ENCODE measurements at regions not wholly inside any gene's neighbourhood (a gene's known extent, or its start where the extent isn't known, plus 50 kb on each side); places are given as distances from the start of the nearest gene placed in this dataset.

DNA sequence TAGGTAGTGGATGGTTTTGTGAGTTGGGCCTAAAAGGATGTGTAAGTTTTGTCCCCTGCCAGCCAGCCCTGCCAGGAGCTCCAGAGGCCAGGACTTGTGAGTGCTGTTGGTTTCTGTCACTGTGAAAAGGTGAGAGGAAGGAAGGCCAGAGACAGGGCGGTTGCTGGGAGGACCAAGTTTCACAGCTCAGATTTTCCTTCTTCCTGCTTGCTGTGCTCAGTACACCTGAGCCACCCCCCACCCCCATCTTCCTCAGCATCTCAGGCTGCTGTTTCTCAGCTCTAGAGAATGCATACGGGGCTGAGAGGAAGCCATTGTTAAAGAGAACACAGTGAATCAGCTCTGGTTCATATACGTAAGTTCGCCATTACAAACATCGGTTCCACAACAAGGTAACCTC, 139.9 kb downstream of the BUB3 start:
- ATAC-seq, result no peak
- TF ChIP-seq HOXA7 (CRISPR knock-in tag; IDR thresholded peaks at IDR 0.05) (no peak), FOSB (CRISPR knock-in tag; IDR thresholded peaks at IDR 0.05) (no peak), HEYL (CRISPR knock-in tag; IDR thresholded peaks at IDR 0.05) (no peak), SMC3 (IDR thresholded peaks at IDR 0.05) (no peak), JUNB (IDR thresholded peaks at IDR 0.05) (no peak), NFE2L2 (conservative IDR thresholded peaks at IDR 0.05; ENCODE audit: low read length) (no peak), MAFK (IDR thresholded peaks at IDR 0.05; ENCODE audit: partially characterized antibody) (no peak), POLR2A (IDR thresholded peaks at IDR 0.05; ENCODE audit: low read length) (no peak), TP53 (CRISPR knock-in tag; IDR thresholded peaks at IDR 0.05) (no peak), HDAC2 (IDR thresholded peaks at IDR 0.05) (no peak)
- TF ChIP-seq, protein P1, sequence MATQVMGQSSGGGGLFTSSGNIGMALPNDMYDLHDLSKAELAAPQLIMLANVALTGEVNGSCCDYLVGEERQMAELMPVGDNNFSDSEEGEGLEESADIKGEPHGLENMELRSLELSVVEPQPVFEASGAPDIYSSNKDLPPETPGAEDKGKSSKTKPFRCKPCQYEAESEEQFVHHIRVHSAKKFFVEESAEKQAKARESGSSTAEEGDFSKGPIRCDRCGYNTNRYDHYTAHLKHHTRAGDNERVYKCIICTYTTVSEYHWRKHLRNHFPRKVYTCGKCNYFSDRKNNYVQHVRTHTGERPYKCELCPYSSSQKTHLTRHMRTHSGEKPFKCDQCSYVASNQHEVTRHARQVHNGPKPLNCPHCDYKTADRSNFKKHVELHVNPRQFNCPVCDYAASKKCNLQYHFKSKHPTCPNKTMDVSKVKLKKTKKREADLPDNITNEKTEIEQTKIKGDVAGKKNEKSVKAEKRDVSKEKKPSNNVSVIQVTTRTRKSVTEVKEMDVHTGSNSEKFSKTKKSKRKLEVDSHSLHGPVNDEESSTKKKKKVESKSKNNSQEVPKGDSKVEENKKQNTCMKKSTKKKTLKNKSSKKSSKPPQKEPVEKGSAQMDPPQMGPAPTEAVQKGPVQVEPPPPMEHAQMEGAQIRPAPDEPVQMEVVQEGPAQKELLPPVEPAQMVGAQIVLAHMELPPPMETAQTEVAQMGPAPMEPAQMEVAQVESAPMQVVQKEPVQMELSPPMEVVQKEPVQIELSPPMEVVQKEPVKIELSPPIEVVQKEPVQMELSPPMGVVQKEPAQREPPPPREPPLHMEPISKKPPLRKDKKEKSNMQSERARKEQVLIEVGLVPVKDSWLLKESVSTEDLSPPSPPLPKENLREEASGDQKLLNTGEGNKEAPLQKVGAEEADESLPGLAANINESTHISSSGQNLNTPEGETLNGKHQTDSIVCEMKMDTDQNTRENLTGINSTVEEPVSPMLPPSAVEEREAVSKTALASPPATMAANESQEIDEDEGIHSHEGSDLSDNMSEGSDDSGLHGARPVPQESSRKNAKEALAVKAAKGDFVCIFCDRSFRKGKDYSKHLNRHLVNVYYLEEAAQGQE (IDR thresholded peaks at IDR 0.05), result no peak
- TF ChIP-seq, protein P2, sequence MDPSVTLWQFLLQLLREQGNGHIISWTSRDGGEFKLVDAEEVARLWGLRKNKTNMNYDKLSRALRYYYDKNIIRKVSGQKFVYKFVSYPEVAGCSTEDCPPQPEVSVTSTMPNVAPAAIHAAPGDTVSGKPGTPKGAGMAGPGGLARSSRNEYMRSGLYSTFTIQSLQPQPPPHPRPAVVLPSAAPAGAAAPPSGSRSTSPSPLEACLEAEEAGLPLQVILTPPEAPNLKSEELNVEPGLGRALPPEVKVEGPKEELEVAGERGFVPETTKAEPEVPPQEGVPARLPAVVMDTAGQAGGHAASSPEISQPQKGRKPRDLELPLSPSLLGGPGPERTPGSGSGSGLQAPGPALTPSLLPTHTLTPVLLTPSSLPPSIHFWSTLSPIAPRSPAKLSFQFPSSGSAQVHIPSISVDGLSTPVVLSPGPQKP (IDR thresholded peaks at IDR 0.05; ENCODE audit: low read depth, low read length), result no peak
- TF ChIP-seq, protein P3, sequence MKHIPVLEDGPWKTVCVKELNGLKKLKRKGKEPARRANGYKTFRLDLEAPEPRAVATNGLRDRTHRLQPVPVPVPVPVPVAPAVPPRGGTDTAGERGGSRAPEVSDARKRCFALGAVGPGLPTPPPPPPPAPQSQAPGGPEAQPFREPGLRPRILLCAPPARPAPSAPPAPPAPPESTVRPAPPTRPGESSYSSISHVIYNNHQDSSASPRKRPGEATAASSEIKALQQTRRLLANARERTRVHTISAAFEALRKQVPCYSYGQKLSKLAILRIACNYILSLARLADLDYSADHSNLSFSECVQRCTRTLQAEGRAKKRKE (CRISPR knock-in tag; IDR thresholded peaks at IDR 0.05; ENCODE audit: low read depth), result no peak
- no peak for FAIRE-seq
- Histone ChIP-seq H3K27ac (no peak overlapping the region), H3K9me3 (peaks cover 7% of the 10 kb centered on the region; the same call in 1 of the 3 replicates), H3K4me2 (no peak overlapping the region), H3K4me1 (no peaks in the 10 kb centered on the region), H3K4me3 (no peak overlapping the region)
- ChIA-PET CTCF (no interaction called here), POLR2A (no interaction called here)
- DNase-seq (ENCODE audit: low read depth in 1 of 2, low spot score in 1 of 2), result no peak
- WGBS (ENCODE audit: missing lambda C conversion rate), result 65% methylated on average over 5 of the region's 5 CpGs

DNA sequence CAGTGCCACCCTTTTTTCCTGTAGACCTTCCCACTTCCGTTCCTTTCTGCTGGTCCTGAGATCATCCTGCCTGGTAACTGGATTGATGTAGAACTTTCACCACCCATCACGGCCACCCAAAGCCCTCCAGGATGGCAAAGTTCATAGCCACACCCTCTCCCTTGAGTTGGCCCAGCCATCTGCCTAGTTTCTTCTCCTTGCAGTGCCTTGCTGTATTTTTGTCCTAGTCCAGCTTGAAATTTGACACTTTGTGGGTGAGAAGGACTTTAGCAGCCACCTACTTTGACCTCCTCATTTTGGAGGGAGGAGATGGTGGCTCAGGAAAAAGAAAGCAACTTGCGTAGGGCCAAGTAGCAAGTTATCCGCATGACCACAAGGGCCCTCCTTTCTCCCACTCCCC, 140.7 kb downstream of the BUB3 start:
- Histone ChIP-seq H3K27ac (no peak overlapping the region), H3K4me1 (no peaks in the 10 kb centered on the region), H3K9me3 (0 out of 3 replicates have a peak, but pooled peaks cover 5% of the 10 kb centered on the region), H3K4me2 (no peak overlapping the region), H3K4me3 (no peak overlapping the region)
- no peak for DNase-seq (ENCODE audit: low read depth in 1 of 2, low spot score in 1 of 2)
- FAIRE-seq, result no peak
- CTCF ChIA-PET, result no interaction called here
- no peak for ATAC-seq
- POLR2A ChIA-PET, result no interaction called here
- 55% methylated on average over 4 of the region's 4 CpGs for WGBS (ENCODE audit: missing lambda C conversion rate)
- TF ChIP-seq RCOR1 (IDR thresholded peaks at IDR 0.05; ENCODE audit: low read depth, low read length) (no peak), BHLHE40 (IDR thresholded peaks at IDR 0.05; ENCODE audit: low read depth, low read length) (no peak), FOSB (CRISPR knock-in tag; IDR thresholded peaks at IDR 0.05) (no peak), ZFP36 (IDR thresholded peaks at IDR 0.05; ENCODE audit: borderline replicate concordance, partially characterized antibody) (no peak), GATA3 (IDR thresholded peaks at IDR 0.05; ENCODE audit: borderline replicate concordance) (no peak), NFE2L2 (conservative IDR thresholded peaks at IDR 0.05; ENCODE audit: low read length) (no peak), CBX8 (IDR thresholded peaks at IDR 0.05) (no peak), TP53 (CRISPR knock-in tag; IDR thresholded peaks at IDR 0.05) (no peak), CHD2 (IDR thresholded peaks at IDR 0.05; ENCODE audit: low read length, partially characterized antibody) (no peak), JUNB (IDR thresholded peaks at IDR 0.05) (no peak), RARB (CRISPR knock-in tag; IDR thresholded peaks at IDR 0.05) (no peak), POLR2A (IDR thresholded peaks at IDR 0.05; ENCODE audit: low read length) (no peak), ZSCAN20 (CRISPR knock-in tag; IDR thresholded peaks at IDR 0.05) (no peak)
- TF ChIP-seq, protein P1 (IDR thresholded peaks at IDR 0.05), result no peak
- TF ChIP-seq, protein P4, sequence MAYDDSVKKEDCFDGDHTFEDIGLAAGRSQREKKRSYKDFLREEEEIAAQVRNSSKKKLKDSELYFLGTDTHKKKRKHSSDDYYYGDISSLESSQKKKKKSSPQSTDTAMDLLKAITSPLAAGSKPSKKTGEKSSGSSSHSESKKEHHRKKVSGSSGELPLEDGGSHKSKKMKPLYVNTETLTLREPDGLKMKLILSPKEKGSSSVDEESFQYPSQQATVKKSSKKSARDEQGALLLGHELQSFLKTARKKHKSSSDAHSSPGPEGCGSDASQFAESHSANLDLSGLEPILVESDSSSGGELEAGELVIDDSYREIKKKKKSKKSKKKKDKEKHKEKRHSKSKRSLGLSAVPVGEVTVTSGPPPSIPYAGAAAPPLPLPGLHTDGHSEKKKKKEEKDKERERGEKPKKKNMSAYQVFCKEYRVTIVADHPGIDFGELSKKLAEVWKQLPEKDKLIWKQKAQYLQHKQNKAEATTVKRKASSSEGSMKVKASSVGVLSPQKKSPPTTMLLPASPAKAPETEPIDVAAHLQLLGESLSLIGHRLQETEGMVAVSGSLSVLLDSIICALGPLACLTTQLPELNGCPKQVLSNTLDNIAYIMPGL (CRISPR knock-in tag; IDR thresholded peaks at IDR 0.05; ENCODE audit: borderline replicate concordance), result no peak
- TF ChIP-seq, protein P5, sequence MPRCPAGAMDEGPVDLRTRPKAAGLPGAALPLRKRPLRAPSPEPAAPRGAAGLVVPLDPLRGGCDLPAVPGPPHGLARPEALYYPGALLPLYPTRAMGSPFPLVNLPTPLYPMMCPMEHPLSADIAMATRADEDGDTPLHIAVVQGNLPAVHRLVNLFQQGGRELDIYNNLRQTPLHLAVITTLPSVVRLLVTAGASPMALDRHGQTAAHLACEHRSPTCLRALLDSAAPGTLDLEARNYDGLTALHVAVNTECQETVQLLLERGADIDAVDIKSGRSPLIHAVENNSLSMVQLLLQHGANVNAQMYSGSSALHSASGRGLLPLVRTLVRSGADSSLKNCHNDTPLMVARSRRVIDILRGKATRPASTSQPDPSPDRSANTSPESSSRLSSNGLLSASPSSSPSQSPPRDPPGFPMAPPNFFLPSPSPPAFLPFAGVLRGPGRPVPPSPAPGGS (IDR thresholded peaks at IDR 0.05), result no peak
- TF ChIP-seq, protein P6, sequence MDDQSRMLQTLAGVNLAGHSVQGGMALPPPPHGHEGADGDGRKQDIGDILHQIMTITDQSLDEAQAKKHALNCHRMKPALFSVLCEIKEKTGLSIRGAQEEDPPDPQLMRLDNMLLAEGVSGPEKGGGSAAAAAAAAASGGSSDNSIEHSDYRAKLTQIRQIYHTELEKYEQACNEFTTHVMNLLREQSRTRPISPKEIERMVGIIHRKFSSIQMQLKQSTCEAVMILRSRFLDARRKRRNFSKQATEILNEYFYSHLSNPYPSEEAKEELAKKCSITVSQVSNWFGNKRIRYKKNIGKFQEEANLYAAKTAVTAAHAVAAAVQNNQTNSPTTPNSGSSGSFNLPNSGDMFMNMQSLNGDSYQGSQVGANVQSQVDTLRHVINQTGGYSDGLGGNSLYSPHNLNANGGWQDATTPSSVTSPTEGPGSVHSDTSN (IDR thresholded peaks at IDR 0.05), result no peak
